ENCODE measurements at regions not wholly inside any gene's neighbourhood (a gene's known extent, or its start where the extent isn't known, plus 50 kb on each side); places are given as distances from the start of the nearest gene placed in this dataset.

- TF ChIP-seq, protein P1, sequence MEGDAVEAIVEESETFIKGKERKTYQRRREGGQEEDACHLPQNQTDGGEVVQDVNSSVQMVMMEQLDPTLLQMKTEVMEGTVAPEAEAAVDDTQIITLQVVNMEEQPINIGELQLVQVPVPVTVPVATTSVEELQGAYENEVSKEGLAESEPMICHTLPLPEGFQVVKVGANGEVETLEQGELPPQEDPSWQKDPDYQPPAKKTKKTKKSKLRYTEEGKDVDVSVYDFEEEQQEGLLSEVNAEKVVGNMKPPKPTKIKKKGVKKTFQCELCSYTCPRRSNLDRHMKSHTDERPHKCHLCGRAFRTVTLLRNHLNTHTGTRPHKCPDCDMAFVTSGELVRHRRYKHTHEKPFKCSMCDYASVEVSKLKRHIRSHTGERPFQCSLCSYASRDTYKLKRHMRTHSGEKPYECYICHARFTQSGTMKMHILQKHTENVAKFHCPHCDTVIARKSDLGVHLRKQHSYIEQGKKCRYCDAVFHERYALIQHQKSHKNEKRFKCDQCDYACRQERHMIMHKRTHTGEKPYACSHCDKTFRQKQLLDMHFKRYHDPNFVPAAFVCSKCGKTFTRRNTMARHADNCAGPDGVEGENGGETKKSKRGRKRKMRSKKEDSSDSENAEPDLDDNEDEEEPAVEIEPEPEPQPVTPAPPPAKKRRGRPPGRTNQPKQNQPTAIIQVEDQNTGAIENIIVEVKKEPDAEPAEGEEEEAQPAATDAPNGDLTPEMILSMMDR (IDR thresholded peaks at IDR 0.05): no peak
- TF ChIP-seq EP300 (IDR thresholded peaks at IDR 0.05): no peak
- no peak for TF ChIP-seq POLR2A (IDR thresholded peaks at IDR 0.05)
Observed at GRCh38 chr1:221839321-221839720, 97.4 kb upstream of the DUSP10 start.
